ENCODE measurements at regions not wholly inside any gene's neighbourhood (a gene's known extent, or its start where the extent isn't known, plus 50 kb on each side); places are given as distances from the start of the nearest gene placed in this dataset.

- TF ChIP-seq CTCF (IDR thresholded peaks at IDR 0.05) (no peak), EZH2 (IDR thresholded peaks at IDR 0.05; ENCODE audit: borderline replicate concordance, insufficient read depth, low read depth, low read length, poor library complexity, severe bottlenecking) (no peak)
These were observed 1285.4 kb downstream of the PCDH18 start for GRCh38 chr4:136246876-136247275.
